ENCODE measurements at regions not wholly inside any gene's neighbourhood (a gene's known extent, or its start where the extent isn't known, plus 50 kb on each side); places are given as distances from the start of the nearest gene placed in this dataset.

DNA sequence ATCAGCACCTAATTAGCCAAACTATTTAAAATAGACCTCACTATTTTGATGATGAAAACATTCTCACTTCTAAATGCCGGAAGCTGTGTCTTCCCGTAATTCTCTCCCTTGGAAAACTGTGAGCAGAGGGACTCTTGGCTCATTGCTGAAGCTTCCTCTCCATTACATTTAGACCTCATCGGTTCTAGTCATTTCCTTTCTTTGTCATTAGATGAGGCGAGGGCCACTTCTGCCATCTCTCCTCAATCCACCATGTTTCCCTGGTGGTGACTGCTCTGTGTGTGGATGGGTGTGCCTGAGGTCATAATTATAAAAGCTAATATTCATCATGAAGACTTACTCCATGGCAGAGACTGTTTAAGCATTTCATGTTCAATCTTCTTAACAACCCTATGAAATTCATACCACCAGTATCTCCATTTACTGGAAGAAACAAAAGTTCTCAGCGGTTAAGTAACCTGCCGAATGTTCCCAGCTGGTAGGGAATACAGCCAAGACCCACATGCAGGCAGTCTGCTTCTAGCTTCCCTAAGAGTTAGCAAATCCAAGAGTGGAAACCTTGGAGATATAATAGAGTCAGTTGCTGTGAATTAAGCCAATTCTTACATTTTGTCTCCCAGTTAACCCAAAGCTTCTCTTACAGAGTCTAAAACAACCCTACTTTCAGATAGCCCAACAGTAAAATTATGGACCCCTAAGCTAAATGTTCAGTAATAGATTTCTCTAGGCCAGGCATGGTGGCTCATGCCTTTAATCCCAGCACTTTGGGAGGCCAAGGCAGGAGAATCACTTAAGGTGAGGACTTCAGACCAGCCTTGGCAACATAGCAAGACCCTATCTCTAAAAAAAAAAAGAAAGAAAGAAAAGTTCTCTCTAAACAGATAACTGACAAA, 156.2 kb downstream of the ZBTB18 start:
- no peak overlapping the region for H3K27ac ChIP-seq (ENCODE audit: low read length)
- Mint-ChIP-seq H3K4me1 (no peaks in the 10 kb centered on the region), H3K27ac (no peak overlapping the region), H3K9me3 (no peaks in the 10 kb centered on the region), H3K36me3 (no peaks in the 10 kb centered on the region), H3K4me3 (no peak overlapping the region), H3K27me3 (ENCODE audit: low read depth in 2 of 2) (peaks cover 14 to 23% of the 10 kb centered on the region in 2 donors)
- no peaks in the 10 kb centered on the region for H3K27me3 ChIP-seq (ENCODE audit: control insufficient read depth, insufficient read depth, low read length)
- H3K4me3 ChIP-seq (ENCODE audit: low read length) = no peak overlapping the region
- intact Hi-C loops (cut with micrococcal nuclease) = no loop called here
- 96% methylated on average over 4 of the region's 6 CpGs for WGBS (ENCODE audit: insufficient coverage)
- no peaks in the 10 kb centered on the region for H3K4me1 ChIP-seq (ENCODE audit: control insufficient read depth, insufficient read depth, low read length)
- TF ChIP-seq, protein P1, sequence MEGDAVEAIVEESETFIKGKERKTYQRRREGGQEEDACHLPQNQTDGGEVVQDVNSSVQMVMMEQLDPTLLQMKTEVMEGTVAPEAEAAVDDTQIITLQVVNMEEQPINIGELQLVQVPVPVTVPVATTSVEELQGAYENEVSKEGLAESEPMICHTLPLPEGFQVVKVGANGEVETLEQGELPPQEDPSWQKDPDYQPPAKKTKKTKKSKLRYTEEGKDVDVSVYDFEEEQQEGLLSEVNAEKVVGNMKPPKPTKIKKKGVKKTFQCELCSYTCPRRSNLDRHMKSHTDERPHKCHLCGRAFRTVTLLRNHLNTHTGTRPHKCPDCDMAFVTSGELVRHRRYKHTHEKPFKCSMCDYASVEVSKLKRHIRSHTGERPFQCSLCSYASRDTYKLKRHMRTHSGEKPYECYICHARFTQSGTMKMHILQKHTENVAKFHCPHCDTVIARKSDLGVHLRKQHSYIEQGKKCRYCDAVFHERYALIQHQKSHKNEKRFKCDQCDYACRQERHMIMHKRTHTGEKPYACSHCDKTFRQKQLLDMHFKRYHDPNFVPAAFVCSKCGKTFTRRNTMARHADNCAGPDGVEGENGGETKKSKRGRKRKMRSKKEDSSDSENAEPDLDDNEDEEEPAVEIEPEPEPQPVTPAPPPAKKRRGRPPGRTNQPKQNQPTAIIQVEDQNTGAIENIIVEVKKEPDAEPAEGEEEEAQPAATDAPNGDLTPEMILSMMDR (IDR thresholded peaks at IDR 0.05) = no peak
- DNase-seq (no peak), ATAC-seq (no peak)
- H3K36me3 ChIP-seq (ENCODE audit: control insufficient read depth, insufficient read depth, low read length) = no peaks in the 10 kb centered on the region
- no peaks in the 10 kb centered on the region for H3K9me3 ChIP-seq (ENCODE audit: control insufficient read depth, insufficient read depth, low read length)

DNA sequence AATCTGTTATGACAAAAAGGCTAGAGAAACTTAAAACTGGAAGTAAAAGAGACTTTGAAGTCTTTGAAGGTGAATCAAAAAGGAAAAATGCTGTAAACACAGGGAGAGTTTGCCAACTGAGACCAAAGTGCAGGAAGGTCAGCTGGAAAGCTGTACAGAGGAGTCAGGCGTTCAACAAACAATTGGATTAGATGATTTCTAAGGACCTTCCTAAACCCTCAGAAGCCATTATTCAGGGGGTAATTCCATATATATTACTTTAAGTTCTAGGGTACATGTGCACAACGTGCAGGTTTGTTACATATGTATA, 156.8 kb downstream of the ZBTB18 start:
- Histone ChIP-seq H3K27me3 (ENCODE audit: control insufficient read depth, insufficient read depth, low read length) (no peaks in the 10 kb centered on the region), H3K4me3 (ENCODE audit: low read length) (no peak overlapping the region), H3K9me3 (ENCODE audit: control insufficient read depth, insufficient read depth, low read length) (no peaks in the 10 kb centered on the region), H3K36me3 (ENCODE audit: control insufficient read depth, insufficient read depth, low read length) (no peaks in the 10 kb centered on the region), H3K27ac (ENCODE audit: low read length) (no peak overlapping the region), H3K4me1 (ENCODE audit: control insufficient read depth, insufficient read depth, low read length) (no peaks in the 10 kb centered on the region)
- TF ChIP-seq, protein P1 (IDR thresholded peaks at IDR 0.05) = no peak
- no peaks in the 10 kb centered on the region for H3K9me3 Mint-ChIP-seq
- no peak overlapping the region for H3K4me3 Mint-ChIP-seq
- DNase-seq (no peak), ATAC-seq (no peak)
- H3K4me1 Mint-ChIP-seq = no peaks in the 10 kb centered on the region
- H3K27me3 Mint-ChIP-seq (ENCODE audit: low read depth in 2 of 2) = peaks cover 14 to 23% of the 10 kb centered on the region in 2 donors
- intact Hi-C loops (cut with micrococcal nuclease) = no loop called here
- 90% methylated on average over 2 of the region's 2 CpGs for WGBS (ENCODE audit: insufficient coverage)
- no peak overlapping the region for H3K27ac Mint-ChIP-seq
- H3K36me3 Mint-ChIP-seq = no peaks in the 10 kb centered on the region

DNA sequence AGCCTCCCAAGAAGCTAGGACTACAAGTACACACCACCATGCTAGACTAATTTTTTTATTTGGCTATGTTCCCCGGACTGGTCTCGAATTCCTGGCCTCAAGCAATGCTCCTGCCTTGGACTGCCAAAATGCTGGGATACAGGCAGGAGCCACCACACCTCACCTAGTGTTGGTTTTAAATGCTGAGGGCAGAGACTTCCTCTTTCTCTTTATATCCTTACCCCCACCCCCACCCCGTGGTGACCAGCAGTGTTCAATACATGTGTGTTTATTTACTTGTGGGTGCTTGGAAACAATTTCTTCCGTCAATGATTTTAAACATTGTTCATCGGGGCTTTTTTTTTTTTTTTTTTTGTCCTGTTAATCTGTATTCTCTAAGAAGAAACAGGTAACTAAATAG, 158.9 kb downstream of the ZBTB18 start:
- DNase-seq = no peak
- H3K4me1 Mint-ChIP-seq = no peaks in the 10 kb centered on the region
- Histone ChIP-seq H3K27me3 (ENCODE audit: control insufficient read depth, insufficient read depth, low read length) (no peaks in the 10 kb centered on the region), H3K36me3 (ENCODE audit: control insufficient read depth, insufficient read depth, low read length) (no peaks in the 10 kb centered on the region), H3K9me3 (ENCODE audit: control insufficient read depth, insufficient read depth, low read length) (no peaks in the 10 kb centered on the region), H3K4me3 (ENCODE audit: low read length) (no peak overlapping the region), H3K4me1 (ENCODE audit: control insufficient read depth, insufficient read depth, low read length) (no peaks in the 10 kb centered on the region), H3K27ac (ENCODE audit: low read length) (no peak overlapping the region)
- no peaks in the 10 kb centered on the region for H3K36me3 Mint-ChIP-seq
- WGBS (ENCODE audit: insufficient coverage) = 72% methylated on average over 2 of the region's 5 CpGs
- no peak for ATAC-seq
- intact Hi-C loops (cut with micrococcal nuclease) = no loop called here
- no peak overlapping the region for H3K4me3 Mint-ChIP-seq
- TF ChIP-seq, protein P1 (IDR thresholded peaks at IDR 0.05) = no peak
- no peak overlapping the region for H3K27ac Mint-ChIP-seq
- peaks cover 8 to 13% of the 10 kb centered on the region in 2 donors for H3K27me3 Mint-ChIP-seq (ENCODE audit: low read depth in 2 of 2)
- H3K9me3 Mint-ChIP-seq = no peaks in the 10 kb centered on the region

Data from natural killer cell (primary cell).